ENCODE measurements at regions not wholly inside any gene's neighbourhood (a gene's known extent, or its start where the extent isn't known, plus 50 kb on each side); places are given as distances from the start of the nearest gene placed in this dataset.

- intact Hi-C loops (cut with micrococcal nuclease) = no loop called here
- no peak for DNase-seq (ENCODE audit: low spot score)
- Mint-ChIP-seq H3K4me3 (no peak overlapping the region), H3K4me1 (ENCODE audit: low read depth) (peaks cover 68% of the 10 kb centered on the region), H3K27me3 (ENCODE audit: insufficient read depth) (peaks cover 32% of the 10 kb centered on the region), H3K36me3 (ENCODE audit: low read depth) (peaks cover 2% of the 10 kb centered on the region), H3K9me3 (no peaks in the 10 kb centered on the region), H3K27ac (peak overlapping the region; percentile 31)
Measured at GRCh38 chr1:38561725-38562124, 297.8 kb downstream of the RRAGC start.

- no peak overlapping the region for H3K4me3 Mint-ChIP-seq
- DNase-seq (ENCODE audit: low spot score) = no peak
- H3K36me3 Mint-ChIP-seq (ENCODE audit: low read depth) = no peaks in the 10 kb centered on the region
- no peak overlapping the region for H3K27ac Mint-ChIP-seq
- H3K27me3 Mint-ChIP-seq (ENCODE audit: insufficient read depth) = peaks cover 38% of the 10 kb centered on the region
- peaks cover 72% of the 10 kb centered on the region for H3K4me1 Mint-ChIP-seq (ENCODE audit: low read depth)
- intact Hi-C loops (cut with micrococcal nuclease) = no loop called here
- no peaks in the 10 kb centered on the region for H3K9me3 Mint-ChIP-seq
Measured at GRCh38 chr1:38561110-38561509, 298.5 kb downstream of the RRAGC start.

- Mint-ChIP-seq H3K4me3 (peak overlapping the region; percentile 70), H3K27ac (no peak overlapping the region), H3K4me1 (ENCODE audit: low read depth) (peaks cover 73% of the 10 kb centered on the region), H3K36me3 (ENCODE audit: low read depth) (no peaks in the 10 kb centered on the region), H3K9me3 (no peaks in the 10 kb centered on the region), H3K27me3 (ENCODE audit: insufficient read depth) (peaks cover 34% of the 10 kb centered on the region)
- intact Hi-C loops (cut with micrococcal nuclease) = no loop called here
- DNase-seq (ENCODE audit: low spot score) = no peak
Measured at GRCh38 chr1:38560457-38560856, 299.1 kb downstream of the RRAGC start.

- no peaks in the 10 kb centered on the region for H3K36me3 Mint-ChIP-seq (ENCODE audit: low read depth)
- peak; percentile 88 for DNase-seq (ENCODE audit: low spot score)
- peak overlapping the region; percentile 70 for H3K4me3 Mint-ChIP-seq
- peaks cover 38% of the 10 kb centered on the region for H3K27me3 Mint-ChIP-seq (ENCODE audit: insufficient read depth)
- H3K9me3 Mint-ChIP-seq = no peaks in the 10 kb centered on the region
- H3K4me1 Mint-ChIP-seq (ENCODE audit: low read depth) = peaks cover 72% of the 10 kb centered on the region
- intact Hi-C loops (cut with micrococcal nuclease) = loop anchor here (1.0 to 5.0 kb wide), 3 partner anchors 25 to 532 kb away; no protein-coding TSS in a partner anchor
- peak overlapping the region; percentile 92 for H3K27ac Mint-ChIP-seq
Measured at GRCh38 chr1:38559446-38560165, 300.0 kb downstream of the RRAGC start.

- Mint-ChIP-seq H3K4me1 (ENCODE audit: low read depth) (peaks cover 64% of the 10 kb centered on the region), H3K4me3 (peak overlapping the region; percentile 70), H3K27ac (peak overlapping the region; percentile 92), H3K36me3 (ENCODE audit: low read depth) (no peaks in the 10 kb centered on the region), H3K27me3 (ENCODE audit: insufficient read depth) (peaks cover 41% of the 10 kb centered on the region), H3K9me3 (no peaks in the 10 kb centered on the region)
- DNase-seq (ENCODE audit: low spot score) = no peak
- intact Hi-C loops (cut with micrococcal nuclease) = loop anchor here (1.0 to 5.0 kb wide), 3 partner anchors 24 to 531 kb away; no protein-coding TSS in a partner anchor
Measured at GRCh38 chr1:38558500-38559445, 300.8 kb downstream of the RRAGC start.

GRCh38 chr1:38558055-38558454 is 301.5 kb downstream of the RRAGC start:
- no peak overlapping the region for H3K4me3 Mint-ChIP-seq
- DNase-seq (ENCODE audit: low spot score) = no peak
- intact Hi-C loops (cut with micrococcal nuclease) = loop anchor here (5.0 kb wide), 1 partner anchor 531 kb away; no protein-coding TSS in a partner anchor
- no peak overlapping the region for H3K27ac Mint-ChIP-seq
- H3K9me3 Mint-ChIP-seq = no peaks in the 10 kb centered on the region
- H3K4me1 Mint-ChIP-seq (ENCODE audit: low read depth) = peaks cover 57% of the 10 kb centered on the region
- peaks cover 40% of the 10 kb centered on the region for H3K27me3 Mint-ChIP-seq (ENCODE audit: insufficient read depth)
- H3K36me3 Mint-ChIP-seq (ENCODE audit: low read depth) = no peaks in the 10 kb centered on the region

- Mint-ChIP-seq H3K4me1 (ENCODE audit: low read depth) (peaks cover 43% of the 10 kb centered on the region), H3K36me3 (ENCODE audit: low read depth) (no peaks in the 10 kb centered on the region), H3K27ac (no peak overlapping the region), H3K4me3 (no peak overlapping the region), H3K27me3 (ENCODE audit: insufficient read depth) (peaks cover 33% of the 10 kb centered on the region), H3K9me3 (no peaks in the 10 kb centered on the region)
- no peak for DNase-seq (ENCODE audit: low spot score)
- intact Hi-C loops (cut with micrococcal nuclease) = loop anchor here (5.0 kb wide), 1 partner anchor 528 kb away; no protein-coding TSS in a partner anchor
Measured at GRCh38 chr1:38555594-38555993, 304.0 kb downstream of the RRAGC start.

- Mint-ChIP-seq H3K36me3 (ENCODE audit: low read depth) (no peaks in the 10 kb centered on the region), H3K9me3 (no peaks in the 10 kb centered on the region), H3K4me3 (no peak overlapping the region), H3K27ac (no peak overlapping the region), H3K4me1 (ENCODE audit: low read depth) (peaks cover 39% of the 10 kb centered on the region), H3K27me3 (ENCODE audit: insufficient read depth) (peaks cover 36% of the 10 kb centered on the region)
- DNase-seq (ENCODE audit: low spot score) = no peak
- intact Hi-C loops (cut with micrococcal nuclease) = loop anchor here (5.0 kb wide), 1 partner anchor 528 kb away; no protein-coding TSS in a partner anchor
Measured at GRCh38 chr1:38555130-38555529, 304.4 kb downstream of the RRAGC start.

- no peak overlapping the region for H3K27ac Mint-ChIP-seq
- no peak for DNase-seq (ENCODE audit: low spot score)
- peaks cover 52% of the 10 kb centered on the region for H3K27me3 Mint-ChIP-seq (ENCODE audit: insufficient read depth)
- no peak overlapping the region for H3K4me3 Mint-ChIP-seq
- no peaks in the 10 kb centered on the region for H3K36me3 Mint-ChIP-seq (ENCODE audit: low read depth)
- H3K9me3 Mint-ChIP-seq = no peaks in the 10 kb centered on the region
- intact Hi-C loops (cut with micrococcal nuclease) = no loop called here
- peaks cover 5% of the 10 kb centered on the region for H3K4me1 Mint-ChIP-seq (ENCODE audit: low read depth)
Measured at GRCh38 chr1:38551318-38552307, 308.0 kb downstream of the RRAGC start.

- Mint-ChIP-seq H3K27ac (no peak overlapping the region), H3K36me3 (ENCODE audit: low read depth) (no peaks in the 10 kb centered on the region), H3K4me3 (no peak overlapping the region), H3K27me3 (ENCODE audit: insufficient read depth) (peaks cover 42% of the 10 kb centered on the region), H3K4me1 (ENCODE audit: low read depth) (no peaks in the 10 kb centered on the region), H3K9me3 (no peaks in the 10 kb centered on the region)
- DNase-seq (ENCODE audit: low spot score) = no peak
- intact Hi-C loops (cut with micrococcal nuclease) = no loop called here
Measured at GRCh38 chr1:38549191-38549590, 310.4 kb downstream of the RRAGC start.

GRCh38 chr1:38547321-38547720 is 312.3 kb downstream of the RRAGC start:
- H3K4me3 Mint-ChIP-seq = no peak overlapping the region
- intact Hi-C loops (cut with micrococcal nuclease) = no loop called here
- H3K36me3 Mint-ChIP-seq (ENCODE audit: low read depth) = no peaks in the 10 kb centered on the region
- H3K4me1 Mint-ChIP-seq (ENCODE audit: low read depth) = no peaks in the 10 kb centered on the region
- DNase-seq (ENCODE audit: low spot score) = no peak
- no peaks in the 10 kb centered on the region for H3K9me3 Mint-ChIP-seq
- peaks cover 29% of the 10 kb centered on the region for H3K27me3 Mint-ChIP-seq (ENCODE audit: insufficient read depth)
- H3K27ac Mint-ChIP-seq = no peak overlapping the region

- intact Hi-C loops (cut with micrococcal nuclease) = no loop called here
- H3K4me1 Mint-ChIP-seq (ENCODE audit: low read depth) = no peaks in the 10 kb centered on the region
Measured at GRCh38 chr1:38546636-38547035, 312.9 kb downstream of the RRAGC start.

More at GRCh38 chr1:38546636-38547035, 312.9 kb downstream of the RRAGC start:
- no peak overlapping the region for H3K4me3 Mint-ChIP-seq
- no peak overlapping the region for H3K27ac Mint-ChIP-seq
- peaks cover 29% of the 10 kb centered on the region for H3K27me3 Mint-ChIP-seq (ENCODE audit: insufficient read depth)
- H3K9me3 Mint-ChIP-seq = no peaks in the 10 kb centered on the region
- H3K36me3 Mint-ChIP-seq (ENCODE audit: low read depth) = no peaks in the 10 kb centered on the region
- DNase-seq (ENCODE audit: low spot score) = no peak
